ENCODE measurements at regions not wholly inside any gene's neighbourhood (a gene's known extent, or its start where the extent isn't known, plus 50 kb on each side); places are given as distances from the start of the nearest gene placed in this dataset.
"Not testable (repeated sequence)": the region's sequence is repeated elsewhere in the genome, so short reads cannot be mapped to it uniquely, and the experiment has no call there.

GRCh38 chr6:137795501-137795900 lies 71.6 kb upstream of the TNFAIP3 start:
- DNase-seq (ENCODE audit: low read depth in 4 of 4, low spot score in 3 of 4): no peak

- no peak for DNase-seq (ENCODE audit: low read depth in 4 of 4, low spot score in 3 of 4)
These were observed 68.8 kb upstream of the TNFAIP3 start for GRCh38 chr6:137798261-137798660.

GRCh38 chr6:137798846-137799245 lies 68.2 kb upstream of the TNFAIP3 start:
- no peak for DNase-seq (ENCODE audit: low read depth in 4 of 4, low spot score in 3 of 4)

- no peak for DNase-seq (ENCODE audit: low read depth in 4 of 4, low spot score in 3 of 4)
These were observed 67.0 kb upstream of the TNFAIP3 start for GRCh38 chr6:137799950-137800568.

- DNase-seq (ENCODE audit: low read depth in 4 of 4, low spot score in 3 of 4): no peak
These were observed 66.3 kb upstream of the TNFAIP3 start for GRCh38 chr6:137800762-137801161.

GRCh38 chr6:137801352-137802114 lies 65.5 kb upstream of the TNFAIP3 start:
- DNase-seq (ENCODE audit: low read depth in 4 of 4, low spot score in 3 of 4): no peak

GRCh38 chr6:137802408-137803182 lies 64.5 kb upstream of the TNFAIP3 start:
- no peak for DNase-seq (ENCODE audit: low read depth in 4 of 4, low spot score in 3 of 4)

GRCh38 chr6:137804637-137805036 lies 62.4 kb upstream of the TNFAIP3 start:
- DNase-seq (ENCODE audit: low read depth in 4 of 4, low spot score in 3 of 4): no peak

- DNase-seq (ENCODE audit: low read depth in 4 of 4, low spot score in 3 of 4): no peak
These were observed 61.4 kb upstream of the TNFAIP3 start for GRCh38 chr6:137805622-137806021.

- no peak for DNase-seq (ENCODE audit: low read depth in 4 of 4, low spot score in 3 of 4)
These were observed 60.0 kb upstream of the TNFAIP3 start for GRCh38 chr6:137806914-137807682.

GRCh38 chr6:137808191-137808590 lies 58.9 kb upstream of the TNFAIP3 start:
- DNase-seq (ENCODE audit: low read depth in 4 of 4, low spot score in 3 of 4): no peak

- no peak for DNase-seq (ENCODE audit: low read depth in 4 of 4, low spot score in 3 of 4)
These were observed 58.2 kb upstream of the TNFAIP3 start for GRCh38 chr6:137808836-137809315.

GRCh38 chr6:137809895-137810553 lies 57.0 kb upstream of the TNFAIP3 start:
- not testable (repeated sequence) for DNase-seq (ENCODE audit: low read depth in 4 of 4, low spot score in 3 of 4)

- no peak for DNase-seq (ENCODE audit: low read depth in 4 of 4, low spot score in 3 of 4)
These were observed 56.4 kb upstream of the TNFAIP3 start for GRCh38 chr6:137810554-137811120.

GRCh38 chr6:137811121-137811915 lies 55.7 kb upstream of the TNFAIP3 start:
- no peak for DNase-seq (ENCODE audit: low read depth in 4 of 4, low spot score in 3 of 4)

- DNase-seq (ENCODE audit: low read depth in 4 of 4, low spot score in 3 of 4): no peak
These were observed 55.0 kb upstream of the TNFAIP3 start for GRCh38 chr6:137811916-137812553.

GRCh38 chr6:137813308-137813970 lies 53.6 kb upstream of the TNFAIP3 start:
- DNase-seq (ENCODE audit: low read depth in 4 of 4, low spot score in 3 of 4): no peak

- DNase-seq (ENCODE audit: low read depth in 4 of 4, low spot score in 3 of 4): not testable (repeated sequence)
These were observed 53.0 kb upstream of the TNFAIP3 start for GRCh38 chr6:137814030-137814429.

Data from left renal pelvis (tissue), 4 donors.